GM21515 (cell line): ENCODE measurements at regions not wholly inside any gene's neighbourhood (a gene's known extent, or its start where the extent isn't known, plus 50 kb on each side); places are given as distances from the start of the nearest gene placed in this dataset.
A peak's percentile ranks its signal among the peaks of the same experiment; 100 is the strongest.
"Not testable (repeated sequence)": the region's sequence is repeated elsewhere in the genome, so short reads cannot be mapped to it uniquely, and the experiment has no call there.

ENCODE experiments used
- ATAC-seq: cut with Tn5 transposase; IDR thresholded peaks from one replicate; pipeline ENCODE4 v1.9.1; 2021; ENCODE audit not compliant: unreplicated experiment

- ATAC-seq = no peak
These were observed 125.1 kb downstream of the PRRX1 start for GRCh38 chr1:170789063-170789462.

- no peak for ATAC-seq
These were observed 126.2 kb downstream of the PRRX1 start for GRCh38 chr1:170790175-170790574.

DNA sequence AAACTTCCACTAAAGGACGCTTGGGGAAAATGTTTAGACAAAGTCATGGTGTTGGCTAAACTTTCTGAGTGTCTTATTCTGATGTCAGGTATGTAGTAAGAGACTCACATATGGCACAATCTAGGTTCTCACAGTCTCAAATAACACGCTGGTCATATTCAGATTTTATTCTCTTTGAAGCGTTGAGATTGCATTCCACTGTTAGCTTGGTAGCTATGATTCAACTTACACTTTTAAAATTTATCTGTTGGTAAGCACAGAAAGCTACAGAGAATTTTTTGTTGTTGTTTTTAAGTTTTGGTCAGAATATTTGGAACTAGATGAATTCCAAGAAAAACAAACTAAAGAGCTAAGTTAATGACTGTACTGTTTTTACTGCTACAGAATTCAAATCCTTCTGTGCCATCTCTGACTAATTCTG lies 126.7 kb downstream of the PRRX1 start:
- ATAC-seq = no peak

GRCh38 chr1:170791941-170792340 lies 128.0 kb downstream of the PRRX1 start:
- ATAC-seq = no peak

- ATAC-seq = no peak
These were observed 135.1 kb upstream of the MROH9 start for GRCh38 chr1:170800265-170800664.

- no peak for ATAC-seq
These were observed 134.5 kb upstream of the MROH9 start for GRCh38 chr1:170800812-170801211.

GRCh38 chr1:170803711-170804110 lies 131.6 kb upstream of the MROH9 start:
- ATAC-seq = no peak

DNA sequence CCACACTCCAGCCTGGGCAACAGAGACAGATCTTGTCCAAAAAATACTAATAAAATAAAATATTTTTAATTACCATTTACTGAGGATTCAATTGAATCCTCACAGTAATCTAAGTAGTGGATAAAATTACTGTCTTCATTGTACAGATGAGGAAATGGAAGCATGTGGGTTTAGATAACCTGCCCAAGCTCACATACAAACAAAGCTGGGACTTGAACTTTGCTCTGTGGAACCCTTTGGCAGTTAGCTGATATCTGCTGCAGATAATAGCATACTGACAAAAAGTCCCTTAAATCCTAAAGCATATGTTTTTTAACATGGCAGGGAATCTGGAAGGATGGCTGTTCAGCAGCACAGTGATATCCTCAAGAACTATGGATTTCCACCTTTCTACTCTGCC lies 130.9 kb upstream of the MROH9 start:
- no peak for ATAC-seq

- no peak for ATAC-seq
These were observed 130.5 kb upstream of the MROH9 start for GRCh38 chr1:170804879-170805278.

DNA sequence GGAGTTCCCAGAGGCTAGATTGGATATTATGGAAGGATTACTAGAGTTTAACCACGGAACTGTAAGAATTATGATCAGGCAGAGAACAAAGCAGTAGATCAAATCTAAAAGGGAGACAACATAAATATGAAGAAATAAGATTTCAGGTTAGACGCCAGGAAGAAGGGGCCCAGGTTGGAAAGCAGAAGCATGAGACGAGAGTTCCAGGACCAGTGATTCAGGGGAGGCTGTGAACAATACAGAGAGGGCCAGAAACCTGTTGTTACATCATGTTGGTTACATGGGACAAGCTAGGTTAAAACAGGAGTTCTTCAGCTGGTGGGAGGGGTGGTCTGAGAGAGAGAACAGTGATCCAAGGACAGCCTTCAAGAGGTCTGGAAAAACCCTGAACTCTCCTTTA lies 128.4 kb upstream of the MROH9 start:
- ATAC-seq = no peak

GRCh38 chr1:170807432-170807831 lies 127.9 kb upstream of the MROH9 start:
- ATAC-seq = no peak

DNA sequence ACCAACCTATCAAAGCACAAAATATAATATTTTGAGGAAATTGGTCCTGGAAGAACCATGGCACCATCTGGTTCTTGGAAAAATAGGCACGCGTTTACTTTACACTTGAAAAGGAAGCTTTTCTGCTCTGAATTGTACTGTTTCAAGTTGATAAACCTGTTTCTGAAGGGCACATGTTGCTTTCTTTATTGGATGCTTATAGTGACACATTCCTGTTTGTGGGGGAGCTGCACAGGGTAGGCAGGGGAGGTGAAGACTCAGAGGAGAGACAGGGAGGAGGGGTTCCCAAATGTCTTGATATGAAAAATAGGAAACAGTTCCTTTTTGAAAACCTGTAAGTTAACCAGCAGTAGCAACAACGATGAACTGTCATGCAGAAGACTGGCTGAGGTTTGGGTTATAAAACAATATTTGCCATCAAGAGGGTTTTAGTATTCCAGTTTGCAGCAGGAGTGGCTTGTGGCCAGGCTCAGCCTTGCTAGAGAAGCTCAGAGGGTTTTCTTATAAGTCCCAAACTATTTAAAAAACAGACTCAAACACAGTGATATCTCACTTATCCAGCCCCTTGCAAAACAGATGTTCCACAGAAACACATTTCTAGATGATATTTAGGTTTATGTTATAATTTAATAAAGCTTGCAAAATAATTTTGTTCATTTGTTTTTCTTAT lies 127.0 kb upstream of the MROH9 start:
- ATAC-seq = no peak

- ATAC-seq = not testable (repeated sequence)
These were observed 124.3 kb upstream of the MROH9 start for GRCh38 chr1:170811013-170811412.

DNA sequence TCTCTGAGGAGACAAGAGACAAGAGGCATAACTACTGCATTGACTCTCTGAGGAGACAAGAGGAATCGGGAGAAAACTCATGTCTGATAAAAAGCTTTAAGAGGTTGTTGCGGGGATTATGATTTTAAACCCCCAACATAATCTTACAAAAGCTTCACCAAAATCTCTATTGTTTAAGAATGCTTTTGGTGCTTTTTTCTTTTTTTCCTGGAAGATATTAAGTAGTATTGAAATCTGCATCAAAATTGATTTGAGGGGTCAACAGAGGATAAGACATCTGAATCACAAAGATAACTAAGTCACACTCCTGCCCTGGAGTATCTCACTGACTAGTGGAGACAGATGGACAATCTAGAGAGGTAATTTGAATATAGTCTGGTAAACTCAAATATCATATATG lies 115.6 kb upstream of the MROH9 start:
- ATAC-seq = no peak

DNA sequence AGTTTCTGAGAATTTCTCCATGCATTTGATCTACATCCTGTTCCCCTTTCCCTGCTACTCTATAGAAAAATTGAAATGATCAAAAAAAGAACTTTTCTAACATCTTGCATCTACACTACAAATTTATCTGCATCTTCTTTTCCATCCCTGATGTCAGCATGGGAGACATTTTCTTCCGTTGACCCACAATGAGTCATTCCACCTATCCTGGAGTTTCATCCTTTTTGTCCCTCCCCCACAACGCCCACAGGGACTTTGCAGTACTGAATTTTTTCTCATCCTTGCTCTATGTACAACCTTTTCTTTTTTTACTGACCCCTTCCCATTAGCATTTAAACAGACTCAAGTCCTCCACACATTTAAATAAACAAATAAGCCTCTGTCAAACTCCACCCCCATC lies 112.2 kb upstream of the MROH9 start:
- no peak for ATAC-seq

DNA sequence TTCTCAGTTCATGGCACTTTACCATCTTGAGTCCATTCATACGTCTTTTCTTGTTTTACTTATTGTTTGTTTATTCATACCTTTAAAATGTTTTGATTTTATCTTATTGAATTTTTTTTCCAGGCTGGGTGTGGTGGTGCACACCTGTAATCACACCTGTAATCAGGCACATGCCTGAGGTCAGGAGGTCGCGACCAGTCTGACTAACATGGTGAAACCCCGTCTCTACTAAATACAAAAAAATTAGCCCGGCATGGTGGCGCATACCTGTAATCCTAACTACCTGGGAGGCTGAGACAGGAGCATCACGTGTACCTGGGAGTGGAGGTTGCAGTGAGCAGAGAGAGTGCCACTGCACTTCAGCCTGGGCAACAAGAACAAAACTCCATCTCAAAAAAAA lies 104.1 kb upstream of the MROH9 start:
- ATAC-seq = no peak

GRCh38 chr1:170836141-170836540 lies 99.2 kb upstream of the MROH9 start:
- no peak for ATAC-seq

- ATAC-seq = no peak
These were observed 95.0 kb upstream of the MROH9 start for GRCh38 chr1:170840371-170840770.

GRCh38 chr1:170853302-170853701 lies 82.0 kb upstream of the MROH9 start:
- ATAC-seq = peak; percentile 86

DNA sequence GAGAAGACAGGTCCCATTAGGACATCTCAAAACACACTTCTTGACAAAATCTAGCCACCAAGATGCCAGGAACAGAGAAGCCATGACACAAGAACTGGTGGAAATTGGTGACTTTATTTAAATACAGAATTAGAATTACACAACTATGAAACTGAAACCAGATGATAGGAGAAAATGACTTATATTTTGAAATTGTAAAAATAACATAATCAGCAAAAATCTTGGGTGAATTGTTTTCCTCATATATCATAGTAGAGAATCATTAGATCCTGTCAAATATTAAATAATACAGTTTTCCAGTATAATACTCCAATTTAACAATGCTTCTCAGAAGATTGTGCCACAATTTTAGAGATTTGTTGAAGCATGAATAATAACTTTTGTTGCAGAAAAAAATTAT lies 81.5 kb upstream of the MROH9 start:
- no peak for ATAC-seq

- no peak for ATAC-seq
These were observed 80.7 kb upstream of the MROH9 start for GRCh38 chr1:170854677-170855076.

DNA sequence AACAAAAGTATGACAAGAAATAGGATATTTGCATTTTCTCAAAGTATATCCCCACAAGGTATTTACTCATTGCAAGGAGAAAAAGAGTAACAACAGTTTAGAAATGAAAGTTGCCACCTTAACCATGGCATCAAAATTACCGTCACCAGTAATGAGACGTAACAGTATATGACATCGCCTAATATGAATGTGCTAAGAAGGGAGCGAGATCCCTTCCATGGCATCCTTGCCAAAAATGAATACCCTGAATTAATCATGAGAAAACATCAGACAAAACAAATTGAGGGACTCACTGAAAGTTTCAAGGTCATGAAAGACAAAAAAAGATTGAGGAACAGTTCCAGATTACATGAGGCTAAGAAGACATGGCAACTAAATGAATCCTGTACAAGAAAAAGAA lies 78.9 kb upstream of the MROH9 start:
- ATAC-seq = no peak

DNA sequence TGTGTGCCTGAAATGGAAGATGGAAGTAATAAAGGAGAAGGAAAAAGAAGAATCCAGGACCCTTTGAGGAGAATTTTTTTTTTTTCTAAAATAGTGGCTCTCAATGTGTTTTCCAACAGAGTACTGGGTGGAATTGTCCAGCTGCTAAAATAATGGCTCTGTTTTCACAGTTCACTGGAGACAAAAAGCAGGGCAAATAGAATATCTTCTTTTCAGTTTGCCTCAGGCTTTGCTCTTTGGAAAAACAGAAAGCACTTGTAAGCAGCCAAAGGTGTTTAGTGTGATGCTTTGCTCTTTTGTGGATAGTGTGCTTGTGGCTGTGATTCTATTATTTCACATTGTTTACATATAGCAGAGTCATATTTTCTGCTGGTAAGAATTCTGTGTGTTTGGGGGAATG lies 77.4 kb upstream of the MROH9 start:
- ATAC-seq = no peak
